ENCODE measurements at regions not wholly inside any gene's neighbourhood (a gene's known extent, or its start where the extent isn't known, plus 50 kb on each side); places are given as distances from the start of the nearest gene placed in this dataset.
A peak's percentile ranks its signal among the peaks of the same experiment; 100 is the strongest.

- DNase-seq (ENCODE audit: low read depth): no peak
Measured at GRCh38 chr11:104830508-104830907, 67.8 kb downstream of the CASP12 start.

- DNase-seq (ENCODE audit: low read depth): peak; percentile 29
Measured at GRCh38 chr11:104830080-104830479, 68.2 kb downstream of the CASP12 start.

GRCh38 chr11:104826772-104827171 lies 71.5 kb downstream of the CASP12 start:
- no peak for DNase-seq (ENCODE audit: low read depth)

DNA sequence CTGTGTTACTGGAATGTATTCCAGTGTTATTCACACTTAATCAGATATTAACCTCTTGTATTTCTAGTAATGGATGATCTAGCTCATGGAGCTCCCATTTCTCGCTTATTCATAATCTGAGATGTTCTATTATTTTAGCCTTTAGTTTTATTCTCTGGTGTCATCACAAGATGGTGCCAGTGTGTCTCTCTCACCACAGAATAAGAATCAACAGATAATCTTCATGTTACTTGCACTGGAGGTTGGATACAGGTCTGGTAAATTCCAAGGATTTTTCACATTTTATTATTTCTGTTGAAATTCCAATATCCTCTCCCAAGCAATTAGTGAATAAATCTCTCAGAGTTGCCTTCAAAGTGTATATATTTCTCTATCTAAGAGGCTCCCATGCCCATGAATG lies 74.6 kb downstream of the CASP12 start:
- no peak for DNase-seq (ENCODE audit: low read depth)

GRCh38 chr11:104820431-104820830 lies 77.8 kb downstream of the CASP12 start:
- no peak for DNase-seq (ENCODE audit: low read depth)

- DNase-seq (ENCODE audit: low read depth): no peak
Measured at GRCh38 chr11:104819603-104820002, 78.7 kb downstream of the CASP12 start.

DNA sequence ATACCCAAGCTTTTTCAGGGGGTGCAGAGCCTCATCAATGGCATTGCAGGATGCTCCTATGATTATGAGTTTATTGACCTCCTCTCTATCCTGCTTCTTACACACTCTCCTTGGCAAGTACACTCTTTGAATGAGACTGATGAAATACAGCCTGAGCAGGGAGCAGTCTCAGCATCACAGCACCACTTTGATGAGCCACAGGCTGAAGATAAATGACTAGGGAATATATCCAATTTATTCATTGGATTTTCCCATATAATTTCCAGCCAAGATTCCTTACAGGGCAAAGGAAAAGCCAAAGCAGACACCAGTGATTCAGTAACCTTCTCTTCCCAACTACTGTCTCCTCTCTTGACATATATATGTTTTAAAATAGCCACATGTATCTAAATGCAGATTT lies 79.2 kb downstream of the CASP12 start:
- no peak for DNase-seq (ENCODE audit: low read depth)

- no peak for DNase-seq (ENCODE audit: low read depth)
Measured at GRCh38 chr11:104817973-104818372, 80.3 kb downstream of the CASP12 start.

DNA sequence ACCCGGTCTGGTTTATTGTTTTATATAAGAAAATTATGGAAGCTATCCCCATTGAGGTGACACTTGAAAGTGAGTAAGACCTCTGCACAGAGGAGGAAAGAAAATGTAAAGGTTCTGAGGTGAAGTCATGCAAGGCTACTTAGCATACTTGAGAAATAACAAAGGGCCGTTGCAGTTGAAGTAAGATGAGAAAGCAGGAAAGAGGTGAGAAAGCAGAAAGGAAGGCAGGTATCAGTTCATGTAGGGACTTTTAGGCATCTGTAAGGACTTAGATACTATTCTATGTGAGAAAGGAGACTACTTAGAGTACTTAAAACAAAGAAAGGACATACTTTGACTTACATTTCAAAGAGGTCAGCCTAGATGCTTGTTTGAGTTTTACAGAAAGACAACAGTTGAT lies 84.7 kb downstream of the CASP12 start:
- no peak for DNase-seq (ENCODE audit: low read depth)

DNA sequence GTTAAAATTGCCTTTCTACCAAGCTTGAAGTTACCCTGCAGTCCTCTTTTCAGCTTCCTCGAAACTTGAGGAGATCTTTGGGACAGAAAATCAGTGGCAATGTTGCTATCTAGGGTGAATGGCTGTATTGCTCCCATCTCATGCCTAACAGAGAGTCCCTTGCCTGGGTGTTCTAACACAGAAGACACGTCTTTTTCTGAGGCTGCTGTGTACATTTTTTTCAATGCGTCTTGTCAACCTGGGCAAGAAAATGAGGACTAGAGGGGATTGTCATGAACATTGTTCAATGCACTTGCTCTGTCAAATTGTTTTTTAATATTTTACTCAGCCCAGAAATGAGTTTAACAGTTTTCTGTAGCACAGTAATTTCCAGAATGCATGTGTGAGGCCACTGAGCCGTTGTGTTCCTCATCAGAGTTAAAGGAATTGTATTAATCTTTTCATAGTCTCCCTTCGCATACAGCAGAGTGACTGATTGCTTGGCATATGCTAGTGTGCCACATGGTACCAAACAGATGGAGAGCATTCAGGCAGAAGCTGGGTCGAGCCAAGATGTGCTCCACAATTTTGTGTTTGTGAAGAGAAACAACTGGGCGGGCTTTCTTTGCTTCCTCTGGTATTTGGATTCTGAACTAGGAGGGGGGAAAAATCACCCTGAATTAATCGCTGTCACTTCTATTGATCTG lies 86.0 kb downstream of the CASP12 start:
- no peak for DNase-seq (ENCODE audit: low read depth)

DNA sequence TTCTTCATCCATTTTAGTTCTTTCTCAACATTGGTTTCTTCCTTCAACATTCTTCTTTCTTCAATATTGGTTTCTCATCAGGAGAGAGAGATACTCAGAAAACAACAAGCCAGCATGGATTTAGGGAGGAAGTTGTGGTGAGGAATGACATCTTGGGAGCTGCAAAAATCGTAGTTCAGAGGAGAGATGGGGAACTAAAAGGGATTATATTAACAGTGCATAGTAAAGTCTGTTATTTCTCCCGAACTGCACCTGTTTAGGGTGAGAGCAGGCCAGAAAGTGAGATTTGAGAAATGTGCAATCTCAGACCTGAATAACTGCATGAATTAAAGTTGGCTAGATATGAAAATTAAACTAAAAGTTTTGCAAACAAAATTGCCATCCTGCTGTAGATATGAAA lies 94.5 kb downstream of the CASP12 start:
- no peak for DNase-seq (ENCODE audit: low read depth)

DNA sequence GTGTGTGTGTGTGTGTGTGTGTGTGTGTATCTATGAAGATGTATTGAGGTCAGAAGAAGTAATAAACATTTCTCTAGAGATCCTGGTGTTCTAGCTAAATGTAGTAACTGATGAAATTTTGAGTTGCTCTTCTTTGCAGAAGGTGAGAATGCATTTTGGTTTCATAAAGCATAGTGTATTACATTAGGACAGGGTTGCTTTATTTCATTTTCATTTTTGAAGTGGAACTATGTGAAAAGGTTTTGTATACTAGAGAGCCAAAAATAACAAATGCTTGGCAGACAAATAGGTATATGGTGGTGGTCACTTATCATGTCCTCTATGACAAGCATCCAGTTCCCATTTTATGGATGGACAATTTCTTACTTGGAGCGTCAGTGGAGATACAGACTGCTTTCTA lies 99.0 kb downstream of the CASP12 start:
- no peak for DNase-seq (ENCODE audit: low read depth)

DNA sequence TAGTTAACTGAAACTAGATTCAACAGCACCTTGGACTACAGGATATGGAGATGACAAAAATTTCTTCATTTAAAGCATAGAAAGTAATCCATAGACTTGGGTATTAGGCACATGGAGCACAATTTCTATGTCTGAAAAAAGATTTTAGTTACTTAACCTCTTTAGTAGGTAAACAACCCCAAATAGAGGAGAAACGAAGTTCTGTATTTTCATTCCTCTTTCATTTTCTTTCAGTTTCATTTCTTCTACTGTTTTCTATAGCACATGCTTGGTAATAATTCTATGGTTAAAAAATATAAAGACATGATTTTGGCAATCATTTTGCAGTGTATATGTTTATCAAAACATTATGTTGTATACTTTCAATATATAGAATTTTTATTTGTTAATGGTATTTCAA lies 99.5 kb downstream of the CASP12 start:
- no peak for DNase-seq (ENCODE audit: low read depth)

- DNase-seq (ENCODE audit: low read depth): no peak
Measured at GRCh38 chr11:104796301-104796700, 102.0 kb downstream of the CASP12 start.

DNA sequence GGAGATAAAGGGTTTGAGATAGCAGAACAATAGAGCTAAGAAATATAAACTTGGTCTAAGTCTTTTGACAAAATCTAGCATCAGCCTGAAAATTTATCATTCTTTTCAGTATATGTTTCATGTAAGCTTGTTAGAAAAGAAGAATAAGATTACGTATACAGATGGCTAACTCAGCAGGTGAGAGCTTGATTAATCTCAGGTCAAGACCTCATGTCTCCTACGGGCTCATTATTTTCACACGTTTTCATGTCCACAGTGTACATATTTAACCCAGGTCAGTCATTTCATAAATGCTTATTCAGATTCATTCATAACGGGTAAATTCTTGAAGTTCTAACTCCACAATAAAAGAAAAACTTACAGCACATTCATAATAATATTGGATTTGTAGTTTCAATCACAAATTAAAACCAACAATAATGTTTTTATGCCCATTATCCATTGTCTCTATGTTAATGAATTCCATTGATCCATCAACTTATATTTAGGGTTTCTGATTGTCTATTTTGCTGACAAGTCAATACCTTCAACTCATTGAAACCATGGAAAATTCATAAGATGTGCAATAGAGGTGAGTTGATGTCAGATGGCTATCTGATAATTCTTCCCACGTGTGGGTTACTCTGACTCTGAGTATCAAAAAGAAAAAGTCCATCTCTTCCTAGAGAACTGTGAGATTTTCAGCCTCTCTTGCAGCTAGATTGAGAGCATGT lies 102.6 kb downstream of the CASP12 start:
- DNase-seq (ENCODE audit: low read depth): no peak

GRCh38 chr11:104792861-104793260 lies 105.4 kb downstream of the CASP12 start:
- DNase-seq (ENCODE audit: low read depth): no peak

DNA sequence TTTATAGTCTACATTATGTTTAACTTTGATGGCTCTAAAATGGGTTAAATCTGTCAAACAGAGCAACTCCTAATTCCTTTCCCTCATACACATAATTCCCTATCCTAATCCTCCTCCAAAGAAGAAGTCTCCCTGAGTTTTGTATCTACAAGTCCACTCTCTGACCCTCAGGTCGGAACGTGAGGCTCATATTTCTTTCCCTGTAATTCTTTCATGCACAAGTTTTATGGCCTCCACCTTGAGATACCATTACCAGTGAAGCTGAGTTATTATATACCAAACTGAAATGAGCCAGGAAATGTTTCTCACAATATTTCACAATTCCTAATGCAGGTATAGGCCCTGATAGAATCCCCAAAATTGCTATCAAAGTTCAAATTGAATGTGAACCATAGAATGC lies 106.4 kb downstream of the CASP12 start:
- DNase-seq (ENCODE audit: low read depth): no peak

- no peak for DNase-seq (ENCODE audit: low read depth)
Measured at GRCh38 chr11:104784684-104785460, 113.4 kb downstream of the CASP12 start.

GRCh38 chr11:104783241-104783640 lies 115.0 kb downstream of the CASP12 start:
- DNase-seq (ENCODE audit: low read depth): no peak

- DNase-seq (ENCODE audit: low read depth): no peak
Measured at GRCh38 chr11:104782377-104782754, 115.9 kb downstream of the CASP12 start.

GRCh38 chr11:104781719-104782376 lies 116.4 kb downstream of the CASP12 start:
- no peak for DNase-seq (ENCODE audit: low read depth)

DNA sequence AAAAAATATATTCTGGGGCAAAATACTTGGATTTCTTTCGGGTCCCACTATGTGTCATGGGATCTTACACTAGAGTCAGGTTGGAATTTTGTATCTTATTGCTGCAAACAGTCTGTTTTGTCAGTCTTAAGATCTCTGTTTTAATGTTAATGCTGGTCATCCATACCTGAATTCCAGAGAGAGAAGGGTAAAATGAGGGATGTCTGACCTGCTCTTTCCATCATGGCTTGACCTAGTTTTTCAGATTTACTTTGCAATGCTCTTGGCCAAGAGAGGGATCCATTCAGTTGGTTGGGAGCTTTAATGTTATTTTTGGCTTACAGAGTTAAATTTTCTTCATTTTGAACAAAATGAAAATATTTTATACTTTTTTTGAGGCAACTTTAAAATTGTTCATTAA lies 117.2 kb downstream of the CASP12 start:
- DNase-seq (ENCODE audit: low read depth): no peak

Data from GM04504 (cell line).